Activated CD8-positive, alpha-beta memory T cell treated with anti-CD3 and anti-CD28 coated beads, Interleukin-2, amount 10 ng/mL, durations not matched to agents 7 days and 5 days (primary cell): ENCODE measurements at regions not wholly inside any gene's neighbourhood (a gene's known extent, or its start where the extent isn't known, plus 50 kb on each side); places are given as distances from the start of the nearest gene placed in this dataset.

ENCODE experiments used
- ATAC-seq: fragments of 150-1000 bp; cut with Tn5 transposase; one replicate; pipeline ENCODE4 v1.10.0; 2021; ENCODE audit warnings: moderate library complexity
- CTCF ChIA-PET: fragments of 350-600 bp; sonication (Branson Sonifier 250); formaldehyde crosslinking; loops from one replicate; lab custom pipeline; 2021; ENCODE audit warnings: antibody characterized with exemption; lab: Charles Lee
- DNase-seq: peaks from one replicate; pipeline ENCODE4 v3.0.0-alpha.2; 2020
- H3K27ac Mint-ChIP-seq: one replicate; pipeline ENCODE4 v1.8.0; 2021; ENCODE audit warnings: mild to moderate bottlenecking, mixed read lengths
- H3K27me3 Mint-ChIP-seq: one replicate; pipeline ENCODE4 v1.8.0; 2021; ENCODE audit warnings: mixed read lengths
- H3K36me3 Mint-ChIP-seq: one replicate; pipeline ENCODE4 v1.8.0; 2021; ENCODE audit warnings: mild to moderate bottlenecking, mixed read lengths
- H3K4me1 Mint-ChIP-seq: one replicate; pipeline ENCODE4 v1.8.0; 2021; ENCODE audit warnings: mixed read lengths
- H3K4me3 Mint-ChIP-seq: one replicate; pipeline ENCODE4 v1.8.0; 2021; ENCODE audit warnings: mild to moderate bottlenecking, moderate library complexity, mixed read lengths
- H3K9me3 Mint-ChIP-seq: one replicate; pipeline ENCODE4 v1.8.0; 2022; ENCODE audit warnings: low read depth, mixed read lengths

GRCh38 chr3:72189339-72189738 is 404.4 kb upstream of the PROK2 start:
- no peak overlapping the region for H3K4me3 Mint-ChIP-seq

GRCh38 chr3:72188536-72188935 is 403.6 kb upstream of the PROK2 start:
- no peak overlapping the region for H3K27ac Mint-ChIP-seq
- CTCF ChIA-PET: no interaction called here
- no peak for ATAC-seq
- peaks cover 3% of the 10 kb centered on the region for H3K27me3 Mint-ChIP-seq
- no peak for DNase-seq
- H3K9me3 Mint-ChIP-seq: peaks cover 3% of the 10 kb centered on the region
- no peak overlapping the region for H3K4me3 Mint-ChIP-seq
- H3K4me1 Mint-ChIP-seq: no peaks in the 10 kb centered on the region
- H3K36me3 Mint-ChIP-seq: no peaks in the 10 kb centered on the region

More at GRCh38 chr3:72189339-72189738, 404.4 kb upstream of the PROK2 start:
- Mint-ChIP-seq H3K36me3 (no peaks in the 10 kb centered on the region), H3K4me1 (no peaks in the 10 kb centered on the region), H3K9me3 (peaks cover 3% of the 10 kb centered on the region), H3K27me3 (peaks cover 3% of the 10 kb centered on the region), H3K27ac (no peak overlapping the region)
- ATAC-seq (no peak), DNase-seq (no peak)
- CTCF ChIA-PET: no interaction called here

GRCh38 chr3:72187131-72187530 is 402.2 kb upstream of the PROK2 start:
- Mint-ChIP-seq H3K9me3 (peaks cover under 1% of the 10 kb centered on the region), H3K4me3 (no peak overlapping the region), H3K4me1 (no peaks in the 10 kb centered on the region), H3K27me3 (peaks cover 6% of the 10 kb centered on the region), H3K27ac (no peak overlapping the region), H3K36me3 (no peaks in the 10 kb centered on the region)
- DNase-seq (no peak), ATAC-seq (no peak)
- CTCF ChIA-PET: no interaction called here

- ATAC-seq: no peak
- Mint-ChIP-seq H3K36me3 (no peaks in the 10 kb centered on the region), H3K4me3 (no peak overlapping the region), H3K4me1 (no peaks in the 10 kb centered on the region), H3K27me3 (peaks cover 10% of the 10 kb centered on the region), H3K27ac (no peak overlapping the region), H3K9me3 (no peaks in the 10 kb centered on the region)
- no peak for DNase-seq
- CTCF ChIA-PET: no interaction called here
These were observed 401.5 kb upstream of the PROK2 start for GRCh38 chr3:72186400-72186855.

GRCh38 chr3:72185549-72186399 is 400.8 kb upstream of the PROK2 start:
- Mint-ChIP-seq H3K4me3 (no peak overlapping the region), H3K27ac (no peak overlapping the region), H3K36me3 (no peaks in the 10 kb centered on the region), H3K9me3 (no peaks in the 10 kb centered on the region), H3K4me1 (no peaks in the 10 kb centered on the region), H3K27me3 (peaks cover 16% of the 10 kb centered on the region)
- DNase-seq (no peak), ATAC-seq (no peak)
- CTCF ChIA-PET: no interaction called here

- CTCF ChIA-PET: no interaction called here
- H3K4me1 Mint-ChIP-seq: no peaks in the 10 kb centered on the region
These were observed 398.5 kb upstream of the PROK2 start for GRCh38 chr3:72183489-72183888.

GRCh38 chr3:72182206-72182605 is 397.3 kb upstream of the PROK2 start:
- Mint-ChIP-seq H3K9me3 (no peaks in the 10 kb centered on the region), H3K27me3 (peaks cover 29% of the 10 kb centered on the region), H3K27ac (no peak overlapping the region), H3K4me3 (no peak overlapping the region), H3K36me3 (no peaks in the 10 kb centered on the region), H3K4me1 (peaks cover 7% of the 10 kb centered on the region)
- ATAC-seq (no peak), DNase-seq (no peak)
- CTCF ChIA-PET: no interaction called here

More at GRCh38 chr3:72183489-72183888, 398.5 kb upstream of the PROK2 start:
- no peak overlapping the region for H3K4me3 Mint-ChIP-seq
- ATAC-seq (no peak), DNase-seq (no peak)
- H3K27ac Mint-ChIP-seq: no peak overlapping the region
- no peaks in the 10 kb centered on the region for H3K9me3 Mint-ChIP-seq
- H3K36me3 Mint-ChIP-seq: no peaks in the 10 kb centered on the region
- peaks cover 22% of the 10 kb centered on the region for H3K27me3 Mint-ChIP-seq

- no peak for DNase-seq
- Mint-ChIP-seq H3K27me3 (peaks cover 38% of the 10 kb centered on the region), H3K4me3 (no peak overlapping the region), H3K36me3 (no peaks in the 10 kb centered on the region), H3K4me1 (peaks cover 11% of the 10 kb centered on the region), H3K9me3 (no peaks in the 10 kb centered on the region), H3K27ac (no peak overlapping the region)
- ATAC-seq: no peak
- CTCF ChIA-PET: no interaction called here
These were observed 396.3 kb upstream of the PROK2 start for GRCh38 chr3:72181251-72181650.

GRCh38 chr3:72180405-72180804 is 395.5 kb upstream of the PROK2 start:
- ATAC-seq (no peak), DNase-seq (no peak)
- H3K4me3 Mint-ChIP-seq: no peak overlapping the region
- H3K27ac Mint-ChIP-seq: no peak overlapping the region
- H3K9me3 Mint-ChIP-seq: no peaks in the 10 kb centered on the region
- no peaks in the 10 kb centered on the region for H3K36me3 Mint-ChIP-seq
- peaks cover 46% of the 10 kb centered on the region for H3K27me3 Mint-ChIP-seq
- CTCF ChIA-PET: no interaction called here
- H3K4me1 Mint-ChIP-seq: peaks cover 11% of the 10 kb centered on the region

GRCh38 chr3:72179107-72179464 is 394.1 kb upstream of the PROK2 start:
- Mint-ChIP-seq H3K9me3 (no peaks in the 10 kb centered on the region), H3K4me3 (no peak overlapping the region), H3K27me3 (peaks cover 52% of the 10 kb centered on the region), H3K4me1 (peaks cover 11% of the 10 kb centered on the region), H3K27ac (no peak overlapping the region), H3K36me3 (no peaks in the 10 kb centered on the region)
- no peak for DNase-seq
- CTCF ChIA-PET: no interaction called here
- ATAC-seq: no peak

- no peaks in the 10 kb centered on the region for H3K9me3 Mint-ChIP-seq
- no peak overlapping the region for H3K4me3 Mint-ChIP-seq
- ATAC-seq (no peak), DNase-seq (no peak)
- peaks cover 56% of the 10 kb centered on the region for H3K27me3 Mint-ChIP-seq
- CTCF ChIA-PET: no interaction called here
- no peaks in the 10 kb centered on the region for H3K36me3 Mint-ChIP-seq
- H3K27ac Mint-ChIP-seq: no peak overlapping the region
- peaks cover 11% of the 10 kb centered on the region for H3K4me1 Mint-ChIP-seq
These were observed 393.6 kb upstream of the PROK2 start for GRCh38 chr3:72178463-72179106.

GRCh38 chr3:72177075-72178050 is 392.4 kb upstream of the PROK2 start:
- no peaks in the 10 kb centered on the region for H3K9me3 Mint-ChIP-seq
- H3K27me3 Mint-ChIP-seq: peaks cover 63% of the 10 kb centered on the region
- peak; percentile 23 for ATAC-seq
- CTCF ChIA-PET: no interaction called here
- H3K36me3 Mint-ChIP-seq: no peaks in the 10 kb centered on the region
- H3K4me3 Mint-ChIP-seq: no peak overlapping the region
- H3K4me1 Mint-ChIP-seq: peaks cover 11% of the 10 kb centered on the region
- DNase-seq: no peak
- no peak overlapping the region for H3K27ac Mint-ChIP-seq

- CTCF ChIA-PET: no interaction called here
- no peaks in the 10 kb centered on the region for H3K36me3 Mint-ChIP-seq
- no peak overlapping the region for H3K4me3 Mint-ChIP-seq
- peaks cover 11% of the 10 kb centered on the region for H3K4me1 Mint-ChIP-seq
- ATAC-seq: no peak
- H3K27me3 Mint-ChIP-seq: peaks cover 55% of the 10 kb centered on the region
- DNase-seq: no peak
- H3K9me3 Mint-ChIP-seq: no peaks in the 10 kb centered on the region
- no peak overlapping the region for H3K27ac Mint-ChIP-seq
These were observed 391.6 kb upstream of the PROK2 start for GRCh38 chr3:72176537-72177041.
